GM12891 (cell line): ENCODE measurements at regions not wholly inside any gene's neighbourhood (a gene's known extent, or its start where the extent isn't known, plus 50 kb on each side); places are given as distances from the start of the nearest gene placed in this dataset.

Source experiments
- PAX5 ChIP-seq: IDR thresholded peaks from 2 replicates; pipeline ENCODE4 v1.6.1; 2011; ENCODE audit warnings: low read length, moderate library complexity, mild to moderate bottlenecking; ENCODE audit not compliant: insufficient read depth, severe bottlenecking
- POLR2A ChIP-seq: IDR thresholded peaks from 2 replicates; pipeline ENCODE4 v1.6.1; 2011; ENCODE audit warnings: low read depth, low read length, control low read depth
- POLR2AphosphoS5 ChIP-seq: IDR thresholded peaks from 2 replicates; pipeline ENCODE4 v1.6.1; 2011; ENCODE audit warnings: low read depth, low read length, control low read depth
- SPI1 ChIP-seq: IDR thresholded peaks from 2 replicates; pipeline ENCODE4 v1.6.1; 2011; ENCODE audit warnings: low read depth, low read length, control low read depth
- TAF1 ChIP-seq: IDR thresholded peaks from 2 replicates; pipeline ENCODE4 v1.6.1; 2011; ENCODE audit warnings: low read depth, low read length, control low read depth

DNA sequence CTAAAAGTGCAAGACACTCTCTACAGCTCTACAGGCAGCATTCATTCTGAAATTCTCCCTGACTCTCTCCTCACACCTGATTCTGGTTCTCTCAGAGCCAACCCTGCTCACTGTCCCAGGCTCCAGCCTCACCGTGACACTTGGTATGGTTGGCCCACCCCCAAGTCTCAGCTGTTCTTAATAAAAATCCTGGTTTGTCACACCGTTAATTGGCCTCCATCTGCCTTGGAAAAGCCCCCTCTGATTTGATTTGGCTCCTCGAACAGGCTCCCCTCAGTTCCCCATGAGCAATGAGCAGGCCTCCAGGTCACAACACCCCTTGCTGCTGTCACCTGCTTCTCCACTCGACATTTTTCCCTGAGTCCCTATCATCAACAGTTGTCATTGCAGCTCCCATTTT is 507.3 kb upstream of the AUTS2 start:
- no peak for TF ChIP-seq PAX5
- no peak for TF ChIP-seq POLR2A
- no peak for TF ChIP-seq POLR2AphosphoS5
- TF ChIP-seq TAF1, result no peak
- no peak for TF ChIP-seq SPI1
